ENCODE measurements at regions not wholly inside any gene's neighbourhood (a gene's known extent, or its start where the extent isn't known, plus 50 kb on each side); places are given as distances from the start of the nearest gene placed in this dataset.

DNA sequence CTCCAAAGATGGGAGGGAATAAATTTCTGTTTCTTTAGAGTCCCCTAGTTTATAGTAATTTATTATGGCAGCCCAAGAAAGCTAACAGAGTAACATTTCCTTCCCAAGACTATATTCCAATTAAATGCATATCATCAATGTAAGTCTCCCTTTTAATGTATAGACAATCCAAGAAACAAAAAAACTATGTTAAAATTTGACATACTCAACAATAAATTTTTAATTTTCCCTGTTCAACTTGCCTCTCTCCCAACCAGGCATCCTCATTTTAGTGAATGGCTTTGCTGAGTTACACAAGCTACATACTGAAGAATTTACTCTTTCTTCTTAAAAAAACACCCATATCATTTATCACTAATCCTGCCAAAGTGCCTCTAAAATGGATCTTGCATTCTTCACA lies 1357.7 kb downstream of the PCDH9 start:
- H3K4me3 ChIP-seq (ENCODE audit: low read length), result no peak overlapping the region
- DNase-seq (ENCODE audit: low read depth), result no peak
- TF ChIP-seq, protein P1, sequence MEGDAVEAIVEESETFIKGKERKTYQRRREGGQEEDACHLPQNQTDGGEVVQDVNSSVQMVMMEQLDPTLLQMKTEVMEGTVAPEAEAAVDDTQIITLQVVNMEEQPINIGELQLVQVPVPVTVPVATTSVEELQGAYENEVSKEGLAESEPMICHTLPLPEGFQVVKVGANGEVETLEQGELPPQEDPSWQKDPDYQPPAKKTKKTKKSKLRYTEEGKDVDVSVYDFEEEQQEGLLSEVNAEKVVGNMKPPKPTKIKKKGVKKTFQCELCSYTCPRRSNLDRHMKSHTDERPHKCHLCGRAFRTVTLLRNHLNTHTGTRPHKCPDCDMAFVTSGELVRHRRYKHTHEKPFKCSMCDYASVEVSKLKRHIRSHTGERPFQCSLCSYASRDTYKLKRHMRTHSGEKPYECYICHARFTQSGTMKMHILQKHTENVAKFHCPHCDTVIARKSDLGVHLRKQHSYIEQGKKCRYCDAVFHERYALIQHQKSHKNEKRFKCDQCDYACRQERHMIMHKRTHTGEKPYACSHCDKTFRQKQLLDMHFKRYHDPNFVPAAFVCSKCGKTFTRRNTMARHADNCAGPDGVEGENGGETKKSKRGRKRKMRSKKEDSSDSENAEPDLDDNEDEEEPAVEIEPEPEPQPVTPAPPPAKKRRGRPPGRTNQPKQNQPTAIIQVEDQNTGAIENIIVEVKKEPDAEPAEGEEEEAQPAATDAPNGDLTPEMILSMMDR (IDR thresholded peaks at IDR 0.05; ENCODE audit: insufficient read depth, low read depth, low read length, missing control alignments), result no peak

DNA sequence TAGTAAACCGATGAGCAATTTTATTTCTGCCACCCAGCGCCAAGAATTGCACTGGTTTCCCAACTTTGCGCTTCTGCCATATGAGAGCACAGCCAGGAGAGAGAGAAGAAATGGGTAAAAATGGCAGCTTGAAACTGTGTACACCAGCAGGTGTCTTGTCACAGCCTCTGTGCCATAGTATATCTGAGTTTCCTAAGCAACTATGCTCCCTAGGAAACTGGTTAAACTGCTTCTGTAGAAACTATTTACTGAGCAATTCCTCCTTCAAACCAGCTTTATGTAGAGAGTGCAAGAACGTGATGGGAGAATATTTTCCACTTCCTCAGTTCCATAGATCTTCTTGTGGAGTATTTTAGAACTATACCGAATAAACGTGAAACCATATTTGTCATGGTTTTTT lies 1361.3 kb downstream of the PCDH9 start:
- TF ChIP-seq, protein P1 (IDR thresholded peaks at IDR 0.05; ENCODE audit: insufficient read depth, low read depth, low read length, missing control alignments), result no peak
- peak; percentile 40 for DNase-seq (ENCODE audit: low read depth)
- H3K4me3 ChIP-seq (ENCODE audit: low read length), result no peak overlapping the region

DNA sequence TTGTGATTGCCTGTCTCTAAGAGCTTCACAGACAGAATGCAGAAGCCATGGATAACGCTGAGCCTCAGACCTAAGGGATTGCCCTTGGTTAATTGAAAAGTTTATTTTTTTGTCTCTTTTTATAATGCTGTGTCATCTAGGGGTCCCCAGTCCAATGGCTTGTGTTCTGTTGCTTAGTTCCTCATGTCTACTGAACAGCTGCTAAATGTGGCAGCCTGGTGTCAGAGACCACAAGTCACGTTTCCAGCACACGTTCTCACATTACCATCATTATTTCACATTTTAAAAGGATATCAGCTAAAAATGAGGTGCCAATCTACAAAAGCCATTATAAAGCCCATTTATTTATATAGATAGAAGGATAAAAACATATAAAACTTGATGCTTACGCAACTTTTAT lies 1362.0 kb downstream of the PCDH9 start:
- H3K4me3 ChIP-seq (ENCODE audit: low read length), result no peak overlapping the region
- TF ChIP-seq, protein P1 (IDR thresholded peaks at IDR 0.05; ENCODE audit: insufficient read depth, low read depth, low read length, missing control alignments), result no peak
- no peak for DNase-seq (ENCODE audit: low read depth)

DNA sequence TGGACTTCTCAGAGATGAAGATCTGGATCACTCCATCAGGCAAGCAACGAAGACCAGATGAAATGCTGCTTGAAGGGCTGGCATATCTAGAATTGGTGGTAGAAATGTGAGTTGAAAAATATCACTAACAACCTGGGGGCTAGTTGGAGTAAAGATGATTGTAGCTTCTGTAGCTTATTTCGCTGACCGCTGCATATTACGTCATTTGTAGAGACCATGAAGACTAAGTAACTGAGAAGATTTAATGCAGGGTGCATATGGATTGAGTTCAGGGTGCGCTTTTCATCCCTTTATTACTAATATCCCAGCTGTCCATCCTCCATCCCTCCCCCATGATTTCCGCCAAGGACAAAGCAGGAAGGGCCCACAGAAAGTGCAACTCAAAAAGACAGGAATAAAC lies 1364.0 kb downstream of the PCDH9 start:
- TF ChIP-seq, protein P1 (IDR thresholded peaks at IDR 0.05; ENCODE audit: insufficient read depth, low read depth, low read length, missing control alignments), result no peak
- H3K4me3 ChIP-seq (ENCODE audit: low read length), result no peak overlapping the region
- DNase-seq (ENCODE audit: low read depth), result no peak

DNA sequence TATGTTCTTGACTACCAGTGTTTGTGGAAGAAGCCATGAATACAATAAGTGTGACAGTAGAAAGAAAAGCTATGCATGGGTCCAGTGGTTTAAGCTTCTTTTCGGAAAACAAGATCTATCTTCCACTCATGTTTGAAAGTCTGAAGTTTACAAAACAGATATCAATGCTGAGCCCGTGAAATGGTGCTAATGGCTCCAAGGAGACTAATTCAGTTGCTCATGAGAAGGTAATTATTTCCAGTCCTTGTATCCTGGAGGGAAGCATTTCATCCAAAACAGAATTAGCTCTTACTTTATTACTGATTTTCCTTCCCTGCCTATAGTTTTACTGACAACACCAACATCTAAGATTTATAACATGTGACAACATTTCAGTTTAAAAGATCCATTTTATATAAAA lies 1364.9 kb downstream of the PCDH9 start:
- DNase-seq (ENCODE audit: low read depth), result no peak
- no peak overlapping the region for H3K4me3 ChIP-seq (ENCODE audit: low read length)
- TF ChIP-seq, protein P1 (IDR thresholded peaks at IDR 0.05; ENCODE audit: insufficient read depth, low read depth, low read length, missing control alignments), result no peak

DNA sequence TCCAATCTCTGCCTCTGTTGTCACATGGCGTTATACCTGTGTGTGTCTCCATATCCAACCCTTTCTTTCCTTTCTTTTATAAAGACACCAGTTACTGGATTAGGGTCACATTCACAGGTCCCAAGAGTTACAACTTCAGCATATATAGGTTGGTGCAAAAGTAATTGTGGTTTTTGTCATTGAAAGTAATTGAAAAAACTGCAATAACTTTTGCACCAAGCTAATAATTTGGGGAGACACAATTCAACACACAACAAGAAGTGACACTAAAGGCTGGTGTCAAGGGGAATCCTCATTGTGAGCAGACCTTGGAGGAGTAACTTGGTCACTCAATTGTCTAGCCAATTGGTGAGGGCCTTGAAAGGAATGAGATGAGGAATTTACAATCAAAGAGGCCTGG lies 1366.1 kb downstream of the PCDH9 start:
- no peak for DNase-seq (ENCODE audit: low read depth)
- H3K4me3 ChIP-seq (ENCODE audit: low read length), result no peak overlapping the region
- TF ChIP-seq, protein P1 (IDR thresholded peaks at IDR 0.05; ENCODE audit: insufficient read depth, low read depth, low read length, missing control alignments), result no peak

DNA sequence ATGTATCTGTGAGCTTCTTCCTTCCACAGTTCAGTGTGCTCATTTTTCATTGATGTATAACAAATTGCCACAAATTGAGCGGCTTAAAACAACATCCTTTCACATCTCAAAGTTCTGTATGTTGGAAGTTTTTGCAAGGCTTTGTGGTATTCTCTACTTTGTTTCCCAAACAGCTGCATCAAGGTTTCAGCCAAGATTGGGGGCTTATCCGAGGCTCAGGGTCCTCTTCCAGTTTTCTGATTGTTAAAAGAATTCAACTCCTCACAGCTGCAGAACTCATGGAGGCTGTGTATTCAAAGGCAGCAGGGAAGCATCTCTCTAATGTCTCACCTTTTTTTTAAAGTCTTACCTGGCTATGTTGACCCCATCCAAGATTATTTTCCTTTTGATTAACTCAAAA lies 1369.8 kb downstream of the PCDH9 start:
- no peak for DNase-seq (ENCODE audit: low read depth)
- TF ChIP-seq, protein P1 (IDR thresholded peaks at IDR 0.05; ENCODE audit: insufficient read depth, low read depth, low read length, missing control alignments), result no peak

More for the DNA sequence above, 1369.8 kb downstream of the PCDH9 start:
- H3K4me3 ChIP-seq (ENCODE audit: low read length), result no peak overlapping the region

Measured in epithelial cell of esophagus (primary cell).